ENCODE measurements at regions not wholly inside any gene's neighbourhood (a gene's known extent, or its start where the extent isn't known, plus 50 kb on each side); places are given as distances from the start of the nearest gene placed in this dataset.

GRCh38 chr1:40914927-40915569 is 52.9 kb upstream of the CITED4 start:
- Mint-ChIP-seq H3K27ac (ENCODE audit: unreplicated experiment) (no peak overlapping the region), H3K4me3 (ENCODE audit: low read depth, unreplicated experiment) (no peak overlapping the region), H3K9me3 (ENCODE audit: low read depth, unreplicated experiment) (no peaks in the 10 kb centered on the region), H3K27me3 (ENCODE audit: unreplicated experiment) (no peaks in the 10 kb centered on the region), H3K4me1 (ENCODE audit: low read depth, unreplicated experiment) (peaks cover 49% of the 10 kb centered on the region), H3K36me3 (ENCODE audit: insufficient read depth, unreplicated experiment) (peaks cover 15% of the 10 kb centered on the region)
- TF ChIP-seq CTCF (IDR thresholded peaks at IDR 0.05; ENCODE audit: unreplicated experiment), result no peak
- no peak for DNase-seq
- BruUV-seq (replicated peaks), result no TSS peak
- CTCF ChIA-PET, result no interaction called here
- intact Hi-C loops (cut with micrococcal nuclease; ENCODE audit: unreplicated experiment), result no loop called here

- CTCF ChIA-PET, result no interaction called here
- BruUV-seq (replicated peaks), result no TSS peak
- peaks cover 52% of the 10 kb centered on the region for H3K4me1 Mint-ChIP-seq (ENCODE audit: low read depth, unreplicated experiment)
Measured at GRCh38 chr1:40915581-40915980, 53.4 kb upstream of the CITED4 start.

GRCh38 chr1:40917995-40918711 is 56.0 kb upstream of the CITED4 start:
- TF ChIP-seq CTCF (IDR thresholded peaks at IDR 0.05; ENCODE audit: unreplicated experiment), result no peak
- Mint-ChIP-seq H3K4me1 (ENCODE audit: low read depth, unreplicated experiment) (peaks cover 57% of the 10 kb centered on the region), H3K27ac (ENCODE audit: unreplicated experiment) (peak overlapping the region; percentile 60), H3K4me3 (ENCODE audit: low read depth, unreplicated experiment) (no peak overlapping the region), H3K36me3 (ENCODE audit: insufficient read depth, unreplicated experiment) (peaks cover 20% of the 10 kb centered on the region), H3K27me3 (ENCODE audit: unreplicated experiment) (no peaks in the 10 kb centered on the region), H3K9me3 (ENCODE audit: low read depth, unreplicated experiment) (no peaks in the 10 kb centered on the region)
- CTCF ChIA-PET, result interaction anchor here (1.4 to 2.2 kb wide), 3 partner anchors 11 to 31 kb away, joined by 3 to 9 read pairs (median 3); no protein-coding TSS in a partner anchor
- no TSS peak for BruUV-seq (replicated peaks)
- DNase-seq, result peak; percentile 21
- intact Hi-C loops (cut with micrococcal nuclease; ENCODE audit: unreplicated experiment), result loop anchor here (2.0 kb wide), 2 partner anchors 19 to 31 kb away; no protein-coding TSS in a partner anchor

More at GRCh38 chr1:40915581-40915980, 53.4 kb upstream of the CITED4 start:
- no peak for DNase-seq
- no peak overlapping the region for H3K4me3 Mint-ChIP-seq (ENCODE audit: low read depth, unreplicated experiment)
- H3K27ac Mint-ChIP-seq (ENCODE audit: unreplicated experiment), result no peak overlapping the region
- peaks cover 20% of the 10 kb centered on the region for H3K36me3 Mint-ChIP-seq (ENCODE audit: insufficient read depth, unreplicated experiment)
- H3K9me3 Mint-ChIP-seq (ENCODE audit: low read depth, unreplicated experiment), result no peaks in the 10 kb centered on the region
- TF ChIP-seq CTCF (IDR thresholded peaks at IDR 0.05; ENCODE audit: unreplicated experiment), result no peak
- H3K27me3 Mint-ChIP-seq (ENCODE audit: unreplicated experiment), result no peaks in the 10 kb centered on the region
- intact Hi-C loops (cut with micrococcal nuclease; ENCODE audit: unreplicated experiment), result no loop called here

- Mint-ChIP-seq H3K36me3 (ENCODE audit: insufficient read depth, unreplicated experiment) (peaks cover 20% of the 10 kb centered on the region), H3K27me3 (ENCODE audit: unreplicated experiment) (no peaks in the 10 kb centered on the region), H3K4me3 (ENCODE audit: low read depth, unreplicated experiment) (no peak overlapping the region), H3K4me1 (ENCODE audit: low read depth, unreplicated experiment) (peaks cover 62% of the 10 kb centered on the region), H3K9me3 (ENCODE audit: low read depth, unreplicated experiment) (no peaks in the 10 kb centered on the region), H3K27ac (ENCODE audit: unreplicated experiment) (peak overlapping the region; percentile 91)
- intact Hi-C loops (cut with micrococcal nuclease; ENCODE audit: unreplicated experiment), result loop anchor here (2.0 kb wide), 2 partner anchors 21 to 29 kb away; no protein-coding TSS in a partner anchor
- TF ChIP-seq CTCF (IDR thresholded peaks at IDR 0.05; ENCODE audit: unreplicated experiment), result no peak
- BruUV-seq (replicated peaks), result no TSS peak
- CTCF ChIA-PET, result interaction anchor here (1.4 to 2.2 kb wide), 2 partner anchors 13 to 30 kb away, joined by 4 to 9 read pairs; no protein-coding TSS in a partner anchor
- peak; percentile 95 for DNase-seq
Measured at GRCh38 chr1:40919475-40920011, 57.4 kb upstream of the CITED4 start.
